ENCODE measurements at regions not wholly inside any gene's neighbourhood (a gene's known extent, or its start where the extent isn't known, plus 50 kb on each side); places are given as distances from the start of the nearest gene placed in this dataset.

DNA sequence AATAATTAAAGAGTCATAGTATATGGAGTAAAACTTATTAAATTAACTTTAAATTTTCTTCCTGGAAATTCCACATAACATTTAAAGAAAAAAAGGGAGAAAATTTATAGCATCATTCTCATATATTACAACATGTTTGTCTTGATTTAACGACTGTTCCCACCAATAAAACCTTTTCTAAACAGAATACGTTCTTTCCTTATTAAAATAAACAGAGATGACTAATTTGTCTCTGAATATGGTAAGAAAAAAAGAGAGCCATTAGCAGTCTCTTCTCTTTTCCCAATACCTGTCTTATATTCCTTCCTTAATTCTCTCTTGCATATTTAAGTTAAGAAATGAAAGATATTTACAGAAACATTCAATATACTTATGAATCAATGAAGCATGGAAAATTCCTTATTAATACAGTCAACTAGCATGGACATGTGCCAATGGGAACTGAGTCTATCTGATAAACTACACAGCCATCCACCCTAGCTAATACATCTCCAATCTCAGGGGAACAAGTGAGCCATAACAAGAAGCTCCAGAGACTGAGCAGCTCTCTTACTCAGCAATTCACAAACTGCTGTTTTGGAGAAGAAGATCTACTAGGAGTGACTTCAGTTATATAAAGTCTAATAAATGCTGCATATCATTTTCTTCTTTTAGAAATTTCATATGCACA lies 347.1 kb upstream of the MANEA start:
- ATAC-seq = no peak
- no peak for DNase-seq
- intact Hi-C loops (cut with DNase I, micrococcal nuclease) = no loop called here

DNA sequence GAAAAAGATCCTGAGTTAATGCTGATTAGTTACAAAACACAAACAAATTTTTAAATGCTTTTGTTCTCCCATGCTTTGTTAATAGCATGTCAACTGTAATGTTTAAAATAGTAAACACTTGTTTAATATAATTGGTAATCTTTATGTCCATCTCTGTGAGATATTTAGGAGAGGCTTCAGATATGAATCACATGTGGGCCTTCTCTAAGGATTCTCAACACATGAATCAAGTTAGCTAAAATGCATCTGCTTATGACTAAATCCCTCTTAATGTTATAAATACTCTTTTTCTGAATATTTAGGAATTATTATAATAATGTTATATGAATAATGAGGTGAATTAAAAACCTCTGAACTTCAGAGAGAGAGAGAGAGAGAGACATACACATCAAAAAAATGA lies 345.9 kb upstream of the MANEA start:
- intact Hi-C loops (cut with DNase I, micrococcal nuclease) = no loop called here
- DNase-seq (no peak), ATAC-seq (no peak)

DNA sequence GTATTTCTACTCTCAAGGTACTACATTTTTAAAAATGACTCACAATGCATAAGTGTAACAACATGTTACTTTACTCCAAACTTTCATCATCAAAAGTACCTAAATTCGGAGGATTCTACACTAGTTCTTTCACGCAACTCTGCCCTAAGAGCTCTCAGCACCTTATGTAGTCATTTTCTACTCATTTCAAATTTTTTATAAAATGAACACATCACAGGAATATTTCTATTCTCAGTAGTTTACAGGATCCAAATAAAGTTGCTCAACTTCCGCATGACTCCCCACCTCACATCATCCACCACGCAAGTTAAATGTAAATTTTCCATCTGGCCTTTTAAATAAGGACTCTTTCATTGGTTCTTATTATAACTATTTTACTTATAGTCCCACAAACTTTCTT lies 344.9 kb upstream of the MANEA start:
- intact Hi-C loops (cut with DNase I, micrococcal nuclease) = no loop called here
- no peak for ATAC-seq
- DNase-seq = no peak

DNA sequence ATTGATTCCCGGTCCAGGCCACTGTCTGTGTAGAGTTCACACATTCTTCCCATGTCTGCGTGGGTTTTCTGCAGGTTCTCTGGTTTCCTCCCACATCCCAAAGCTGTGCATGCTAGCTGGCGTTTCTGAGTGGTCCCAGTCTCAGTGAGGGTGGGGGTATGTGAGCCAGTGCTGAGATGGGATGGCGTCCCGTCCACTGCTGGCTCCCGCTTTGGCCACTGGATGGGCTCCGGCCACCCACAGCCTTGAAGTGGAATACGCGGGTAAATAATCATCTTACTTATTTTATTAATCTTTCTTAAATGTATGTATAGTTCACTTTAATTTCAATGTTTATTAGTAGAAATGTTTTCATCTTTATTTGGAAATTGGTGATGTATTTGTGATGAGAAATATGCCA lies 343.5 kb upstream of the MANEA start:
- intact Hi-C loops (cut with DNase I, micrococcal nuclease) = no loop called here
- DNase-seq = no peak
- ATAC-seq = no peak

DNA sequence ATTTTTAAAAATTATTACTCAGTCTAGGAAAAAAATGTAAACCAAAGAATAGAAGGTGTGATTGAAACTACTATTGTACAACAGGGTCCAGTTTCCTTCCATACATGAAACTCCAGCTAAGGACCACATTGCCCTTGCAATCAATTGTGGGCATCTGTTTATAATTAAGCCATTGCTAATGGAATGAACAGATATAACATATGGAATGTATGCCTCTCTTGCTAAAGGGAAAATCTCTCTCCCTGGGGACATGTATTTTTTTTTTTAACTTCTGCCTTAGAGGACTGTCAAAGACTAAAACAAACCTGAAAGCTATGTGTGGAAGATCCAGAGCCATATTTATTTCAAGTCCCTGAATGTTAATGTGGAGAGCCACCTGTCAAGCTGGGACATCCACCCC lies 336.8 kb upstream of the MANEA start:
- intact Hi-C loops (cut with DNase I, micrococcal nuclease) = no loop called here
- ATAC-seq (no peak), DNase-seq (no peak)

DNA sequence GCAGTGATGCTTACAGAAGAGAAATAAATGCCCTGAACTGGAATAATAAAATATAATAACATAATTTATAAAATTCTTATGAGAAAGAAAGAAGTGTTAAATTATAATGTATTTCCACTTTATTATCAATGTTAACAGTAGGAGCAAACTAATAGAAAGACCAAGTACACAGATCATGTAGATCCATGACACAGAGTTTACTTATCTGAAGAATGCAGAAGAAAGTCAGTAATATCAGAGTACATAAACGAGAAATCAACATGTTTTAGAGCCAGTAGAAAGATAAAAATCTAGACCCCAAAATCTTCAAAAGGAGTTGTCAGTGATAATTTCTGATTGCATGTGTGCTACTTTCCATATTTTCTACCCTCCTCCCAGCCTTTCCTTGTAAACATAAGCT lies 334.8 kb upstream of the MANEA start:
- no peak for ATAC-seq
- no peak for DNase-seq
- intact Hi-C loops (cut with DNase I, micrococcal nuclease) = no loop called here

DNA sequence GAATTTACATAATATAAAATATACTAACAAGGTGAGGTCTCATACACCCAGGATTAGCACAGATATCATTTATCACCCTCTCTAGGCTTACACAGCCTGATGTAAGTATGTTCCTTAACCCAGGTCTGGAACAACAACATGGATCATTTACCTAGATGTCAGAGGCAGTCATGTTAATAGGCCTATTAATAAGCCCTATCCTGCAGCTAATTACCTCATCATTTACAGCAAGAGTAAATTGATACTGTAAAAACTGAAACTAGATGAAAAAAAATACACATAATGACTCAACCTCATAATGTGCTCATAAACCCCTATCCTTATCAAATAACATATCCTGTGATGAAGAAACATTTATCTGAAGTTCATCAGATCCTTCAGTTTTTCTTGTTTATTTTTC lies 334.3 kb upstream of the MANEA start:
- ATAC-seq = no peak
- no peak for DNase-seq
- intact Hi-C loops (cut with DNase I, micrococcal nuclease) = no loop called here

DNA sequence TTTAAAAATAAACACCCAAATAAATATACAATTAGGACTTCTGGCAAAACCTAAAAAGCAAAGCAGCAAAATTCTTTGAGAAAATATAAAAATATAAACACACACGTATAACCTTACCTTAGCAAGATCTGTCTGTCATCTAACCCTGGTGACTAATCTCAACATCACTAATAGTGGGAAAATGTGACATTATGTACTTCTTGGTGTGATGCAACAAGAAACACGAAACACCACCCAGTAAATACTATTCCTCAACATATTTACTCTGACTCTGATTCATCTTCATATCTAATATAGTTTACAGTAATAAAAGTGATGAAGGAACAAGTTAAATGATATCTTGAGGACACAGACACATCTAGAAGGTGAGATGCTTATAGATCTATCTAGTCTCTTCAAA lies 332.6 kb upstream of the MANEA start:
- no peak for ATAC-seq
- intact Hi-C loops (cut with DNase I, micrococcal nuclease) = no loop called here
- DNase-seq = no peak

DNA sequence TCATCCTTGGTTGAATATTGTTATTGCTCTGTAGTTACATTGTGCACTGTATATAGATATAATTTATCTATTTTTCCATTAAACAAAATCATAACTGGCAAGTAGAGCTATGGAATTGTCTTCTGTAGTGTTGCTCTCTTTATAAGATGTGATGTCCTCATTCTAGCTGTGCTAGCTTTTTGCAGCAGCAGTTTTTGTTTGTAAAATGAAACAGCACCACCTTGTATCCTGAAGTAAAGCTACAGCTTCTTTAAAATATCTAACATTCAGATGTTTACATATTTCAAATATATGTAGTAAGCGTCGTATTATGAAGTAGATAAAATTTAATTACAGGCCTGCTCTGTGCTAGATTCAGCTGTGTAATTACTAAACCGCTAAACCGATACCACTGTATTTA lies 328.8 kb upstream of the MANEA start:
- intact Hi-C loops (cut with DNase I, micrococcal nuclease) = no loop called here
- ATAC-seq = no peak
- DNase-seq = no peak

DNA sequence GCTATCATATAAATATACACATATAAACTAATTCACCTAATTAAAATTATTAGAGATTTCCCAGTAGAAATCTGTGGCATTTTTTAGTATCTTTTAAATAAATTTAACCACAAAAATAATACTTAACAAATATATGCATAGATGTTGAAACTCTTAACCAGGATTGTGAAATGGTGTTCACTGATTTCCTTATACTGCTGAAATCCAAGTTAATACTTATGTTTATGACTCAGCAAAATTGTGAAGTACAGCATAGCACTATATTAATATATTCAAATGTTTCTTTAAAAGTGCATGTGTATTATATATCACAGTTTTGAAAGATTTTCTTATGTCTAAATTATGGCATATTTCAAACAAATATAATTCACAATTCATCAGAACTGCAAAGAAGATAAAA lies 328.2 kb upstream of the MANEA start:
- intact Hi-C loops (cut with DNase I, micrococcal nuclease) = no loop called here
- DNase-seq (no peak), ATAC-seq (no peak)

DNA sequence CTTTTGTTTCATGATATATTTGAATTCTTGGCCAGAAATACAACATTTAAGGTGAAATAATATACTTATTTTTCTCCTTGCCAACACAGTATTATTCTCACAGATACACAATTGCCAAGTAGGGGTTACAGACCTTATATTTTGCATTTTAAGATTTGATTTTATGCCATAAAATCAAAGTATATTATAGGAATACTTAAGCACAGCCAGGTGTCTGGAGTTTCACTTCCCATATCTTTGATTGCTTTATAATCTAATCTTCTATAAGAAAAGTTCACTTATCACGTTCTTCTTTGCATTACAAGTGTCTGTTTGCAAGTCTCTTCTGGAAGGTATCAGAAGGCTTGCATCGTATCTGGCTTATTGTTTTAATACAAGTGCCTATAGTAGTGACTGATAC lies 327.7 kb upstream of the MANEA start:
- no peak for DNase-seq
- intact Hi-C loops (cut with DNase I, micrococcal nuclease) = no loop called here
- no peak for ATAC-seq

DNA sequence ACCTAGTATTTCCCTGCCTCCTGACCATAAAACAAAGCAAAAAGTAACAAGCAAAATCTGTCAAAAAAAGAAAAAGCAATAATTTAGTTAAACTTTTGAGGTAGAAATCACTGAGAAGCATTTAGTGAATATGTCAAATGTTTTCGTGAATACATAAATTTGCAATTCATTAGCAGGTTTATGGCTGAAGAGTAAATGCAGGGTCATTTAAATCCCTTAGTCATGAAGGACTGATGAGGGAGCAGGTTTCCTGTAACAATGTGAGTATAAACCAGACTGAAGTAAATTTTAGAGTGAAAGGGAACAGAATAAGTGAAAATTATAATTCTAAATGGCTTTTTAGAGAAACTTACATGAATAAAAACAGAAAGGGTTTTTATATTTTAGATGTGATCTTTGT lies 313.5 kb upstream of the MANEA start:
- ATAC-seq (no peak), DNase-seq (no peak)
- intact Hi-C loops (cut with DNase I, micrococcal nuclease) = no loop called here

DNA sequence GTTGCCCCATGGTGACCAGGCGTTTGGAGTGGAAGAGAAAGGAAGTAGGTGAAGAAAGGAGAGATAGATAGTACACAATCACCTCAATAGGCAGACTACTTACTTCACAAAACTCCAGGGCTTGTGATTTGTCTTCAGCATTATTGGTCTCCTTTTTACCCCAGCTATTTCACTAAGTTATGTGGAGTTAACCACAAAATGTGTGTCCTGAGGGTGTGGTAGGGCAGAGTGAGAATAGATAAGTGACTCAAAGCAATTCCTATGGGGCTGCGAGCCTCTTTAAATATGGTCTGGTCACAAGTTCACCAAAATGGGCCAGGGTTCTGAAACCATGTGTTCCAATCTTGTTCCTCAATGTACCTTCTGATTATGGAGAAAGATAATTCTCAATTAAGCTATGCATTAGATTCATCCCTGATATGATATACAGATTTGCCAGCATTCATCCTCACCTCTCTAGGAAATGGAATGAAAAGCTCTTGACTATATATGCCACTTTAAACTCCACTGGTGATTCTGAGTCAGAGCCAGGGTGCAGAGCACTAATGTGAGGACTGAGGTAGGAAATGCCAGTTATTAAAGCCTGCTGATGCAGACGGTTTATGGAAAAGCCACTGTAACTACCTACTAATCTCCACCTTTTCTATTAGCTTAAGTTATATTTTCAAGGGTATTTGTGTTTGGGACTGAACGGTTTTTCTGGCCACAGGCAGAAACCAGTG lies 310.6 kb upstream of the MANEA start:
- ATAC-seq = no peak
- intact Hi-C loops (cut with DNase I, micrococcal nuclease) = no loop called here

DNA sequence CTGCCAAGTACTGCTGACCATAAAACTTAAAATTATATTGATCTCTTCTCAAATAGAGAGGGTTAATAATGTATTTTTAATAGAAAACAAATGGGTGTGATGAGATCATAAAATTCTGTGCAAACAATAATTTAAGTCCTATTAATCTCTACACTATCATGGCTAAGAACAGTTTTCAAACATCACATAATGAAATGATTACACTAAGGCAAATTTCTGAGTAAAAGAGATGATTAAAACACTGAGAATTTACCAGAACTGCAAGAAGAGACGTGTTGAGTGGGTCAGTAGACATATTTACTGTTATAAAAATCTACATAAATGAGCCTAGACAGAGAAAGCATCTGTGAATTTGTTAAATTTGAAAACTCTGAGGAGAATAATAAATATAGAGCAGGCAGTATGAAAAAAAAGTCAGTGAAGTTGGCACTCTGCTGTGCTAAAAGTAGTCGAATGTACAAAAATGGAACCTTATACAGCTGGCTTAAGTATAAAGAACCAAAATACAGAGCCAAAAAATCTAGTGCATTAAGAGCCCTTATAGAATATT lies 302.6 kb upstream of the MANEA start:
- intact Hi-C loops (cut with DNase I, micrococcal nuclease) = no loop called here
- DNase-seq (no peak), ATAC-seq (no peak)

More for the DNA sequence above, 310.6 kb upstream of the MANEA start:
- DNase-seq = no peak

DNA sequence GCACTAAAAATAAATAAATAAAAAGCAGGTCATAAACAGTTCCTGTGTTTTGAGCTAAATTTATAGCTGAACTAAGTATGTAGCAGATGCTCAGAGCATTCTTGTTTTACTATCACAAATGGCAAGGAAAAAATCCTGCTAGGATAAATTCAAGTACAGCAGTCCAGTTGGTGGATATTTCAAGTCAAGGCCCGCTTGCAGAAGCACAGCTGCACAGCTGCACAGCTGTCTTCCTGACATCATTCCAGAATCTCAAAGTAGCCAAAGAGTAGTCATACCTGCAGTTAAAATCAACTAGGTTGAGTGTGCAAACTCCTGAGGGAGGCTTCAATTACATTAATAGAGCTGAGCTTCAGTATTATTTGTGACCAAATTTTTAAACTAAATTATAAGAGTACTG lies 297.7 kb upstream of the MANEA start:
- DNase-seq = no peak
- no peak for ATAC-seq
- intact Hi-C loops (cut with DNase I, micrococcal nuclease) = no loop called here

DNA sequence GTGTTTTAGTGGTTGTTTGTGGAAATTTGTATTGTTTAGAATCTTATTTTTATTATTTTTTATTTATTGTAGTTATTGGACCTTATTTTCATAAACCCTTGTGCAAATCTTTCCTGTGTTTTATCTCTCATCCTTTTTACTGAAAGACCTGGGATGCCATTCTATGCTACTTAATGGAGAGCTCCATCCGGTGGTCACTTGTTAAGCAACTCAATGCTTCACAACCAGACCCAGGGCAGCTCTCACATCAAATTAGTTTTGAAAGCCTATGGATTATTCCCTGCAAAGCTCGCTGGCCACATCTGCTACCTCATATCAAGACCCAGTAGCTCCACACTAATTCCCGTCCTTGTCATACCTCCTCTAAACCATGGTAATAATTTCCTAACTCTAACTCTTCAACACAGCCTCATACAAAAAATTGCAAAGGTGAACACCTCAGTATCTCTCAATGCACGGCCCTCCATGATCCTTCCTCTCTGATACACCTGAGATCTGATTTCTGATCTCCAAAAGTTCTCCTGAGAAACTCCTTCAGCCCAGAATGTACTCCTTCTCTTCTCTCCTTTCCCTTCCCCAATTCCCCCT lies 296.6 kb upstream of the MANEA start:
- ATAC-seq (no peak), DNase-seq (no peak)
- intact Hi-C loops (cut with DNase I, micrococcal nuclease) = no loop called here

DNA sequence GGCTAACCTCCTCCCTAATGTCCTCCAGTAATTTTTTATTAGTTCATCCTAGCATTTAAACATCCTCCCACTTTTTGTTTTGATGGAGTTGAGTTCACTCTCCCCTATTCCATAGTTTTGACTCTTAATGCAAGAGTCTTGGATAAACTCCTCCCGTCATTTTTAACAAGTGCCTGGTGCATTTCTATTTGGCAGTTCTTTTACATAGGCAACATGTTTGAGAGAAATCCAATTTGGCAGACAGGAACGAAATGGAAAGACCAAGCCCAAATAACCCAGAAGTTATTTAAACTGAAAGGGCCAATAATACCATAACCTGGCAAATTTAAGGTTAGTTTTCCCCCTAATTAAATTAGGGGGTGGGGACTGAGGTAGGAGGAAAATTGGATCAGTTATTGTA lies 291.5 kb upstream of the MANEA start:
- intact Hi-C loops (cut with DNase I, micrococcal nuclease) = no loop called here
- DNase-seq (no peak), ATAC-seq (no peak)

DNA sequence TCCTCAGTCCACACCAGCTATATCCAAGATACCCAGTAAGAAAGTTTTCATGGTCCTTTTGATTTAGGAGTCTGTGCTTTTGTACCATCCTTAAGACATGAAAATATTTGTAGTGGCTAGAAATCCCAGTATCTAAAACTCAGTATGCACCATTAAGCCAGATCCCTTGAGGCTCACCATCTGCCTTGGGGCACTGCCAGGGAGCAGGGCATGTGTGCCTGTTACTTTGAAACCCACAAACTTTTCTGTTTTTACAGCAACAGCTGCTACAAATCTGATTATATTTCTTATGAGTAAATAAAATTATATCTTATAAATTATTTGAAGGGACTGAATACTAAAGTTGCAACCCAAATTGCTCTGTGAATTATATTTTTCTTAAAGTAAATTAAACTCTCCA lies 290.5 kb upstream of the MANEA start:
- DNase-seq (no peak), ATAC-seq (no peak)
- intact Hi-C loops (cut with DNase I, micrococcal nuclease) = no loop called here

DNA sequence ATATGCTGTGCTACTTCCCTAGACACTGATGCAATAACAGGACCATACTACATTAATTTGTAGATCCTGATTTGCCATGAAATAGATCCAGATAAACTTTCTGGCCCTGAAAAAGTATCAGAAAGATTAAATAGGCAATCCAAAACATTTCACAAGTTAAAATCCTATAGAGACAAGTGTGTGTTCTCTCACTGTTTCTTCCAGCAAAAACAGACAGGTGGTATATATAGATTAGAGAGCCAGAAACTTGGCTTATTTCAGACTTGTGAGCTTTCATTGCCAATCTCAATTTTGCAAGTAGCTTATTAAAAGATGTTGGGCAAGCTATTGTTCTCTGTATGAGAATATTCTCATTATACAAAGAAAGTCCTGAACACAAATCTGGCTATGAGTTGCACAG lies 289.1 kb upstream of the MANEA start:
- no peak for ATAC-seq

DNA sequence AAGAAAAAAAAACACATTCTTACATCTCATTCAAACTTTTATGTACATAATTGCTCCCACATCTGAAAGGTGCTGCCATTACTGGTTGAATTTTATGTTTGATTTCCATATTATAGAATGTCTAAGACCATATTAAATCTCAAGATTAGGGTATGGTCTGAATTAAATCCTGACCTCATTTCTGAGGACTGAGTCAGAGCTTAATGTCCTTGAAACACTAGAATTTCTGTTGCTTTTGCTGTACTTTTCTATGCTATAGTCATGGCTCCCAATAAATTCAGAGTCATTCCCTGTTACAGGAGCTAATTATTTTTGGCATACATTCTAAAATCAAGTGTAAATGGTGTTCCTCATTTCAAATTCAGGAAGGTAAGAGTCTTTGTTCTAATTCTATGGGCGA lies 285.3 kb upstream of the MANEA start:
- intact Hi-C loops (cut with DNase I, micrococcal nuclease) = no loop called here
- DNase-seq = no peak

More for the DNA sequence above, 289.1 kb upstream of the MANEA start:
- no peak for DNase-seq
- intact Hi-C loops (cut with DNase I, micrococcal nuclease) = no loop called here

More for the DNA sequence above, 285.3 kb upstream of the MANEA start:
- ATAC-seq = no peak
